Skeletal muscle satellite cell (primary cell): ENCODE measurements at regions not wholly inside any gene's neighbourhood (a gene's known extent, or its start where the extent isn't known, plus 50 kb on each side); places are given as distances from the start of the nearest gene placed in this dataset.

Source experiments
- H3K27me3 ChIP-seq: 2 replicates; pipeline ENCODE4 v1.7.0; 2013; ENCODE audit warnings: low read length; ENCODE audit not compliant: control insufficient read depth, insufficient read depth
- H3K36me3 ChIP-seq: 2 replicates; pipeline ENCODE4 v1.7.0; 2013; ENCODE audit warnings: mild to moderate bottlenecking, control low read depth, low read length; ENCODE audit not compliant: insufficient read depth
- H3K4me1 ChIP-seq: 2 replicates; pipeline ENCODE4 v1.7.0; 2013; ENCODE audit warnings: low read length; ENCODE audit not compliant: control insufficient read depth, insufficient read depth
- H3K4me2 ChIP-seq: 2 replicates; pipeline ENCODE4 v1.7.0; 2013; ENCODE audit warnings: mild to moderate bottlenecking, low read length
- H3K4me3 ChIP-seq: 2 replicates; pipeline ENCODE4 v1.7.0; 2013; ENCODE audit warnings: low read length
- H3K9ac ChIP-seq: 2 replicates; pipeline ENCODE4 v1.7.0; 2013; ENCODE audit warnings: mild to moderate bottlenecking, low read depth, low read length, moderate library complexity
- H3K9me3 ChIP-seq: replicated peaks from 2 replicates; pipeline ENCODE4 v1.7.0; 2013; ENCODE audit warnings: mild to moderate bottlenecking, control low read depth, low read length

GRCh38 chr10:36157486-36157885 lies 515.4 kb upstream of the FZD8 start:
- H3K9me3 ChIP-seq: no peaks in the 10 kb centered on the region
- H3K9ac ChIP-seq: no peak overlapping the region
- H3K4me3 ChIP-seq: no peak overlapping the region
- no peaks in the 10 kb centered on the region for H3K4me1 ChIP-seq
- H3K36me3 ChIP-seq: no peaks in the 10 kb centered on the region
- no peaks in the 10 kb centered on the region for H3K27me3 ChIP-seq
- H3K4me2 ChIP-seq: no peak overlapping the region

GRCh38 chr10:36148207-36148606 lies 506.1 kb upstream of the FZD8 start:
- Histone ChIP-seq H3K27me3 (no peaks in the 10 kb centered on the region), H3K36me3 (no peaks in the 10 kb centered on the region), H3K4me2 (no peak overlapping the region), H3K4me1 (no peaks in the 10 kb centered on the region), H3K9ac (no peak overlapping the region), H3K9me3 (no peaks in the 10 kb centered on the region), H3K4me3 (no peak overlapping the region)

- Histone ChIP-seq H3K9ac (no peak overlapping the region), H3K4me1 (no peaks in the 10 kb centered on the region), H3K4me2 (no peak overlapping the region), H3K4me3 (no peak overlapping the region), H3K36me3 (no peaks in the 10 kb centered on the region), H3K9me3 (no peaks in the 10 kb centered on the region), H3K27me3 (no peaks in the 10 kb centered on the region)
Observed at GRCh38 chr10:36147529-36147928, 505.4 kb upstream of the FZD8 start.

GRCh38 chr10:36141856-36142560 lies 499.9 kb upstream of the FZD8 start:
- no peaks in the 10 kb centered on the region for H3K4me1 ChIP-seq
- no peaks in the 10 kb centered on the region for H3K9me3 ChIP-seq
- no peak overlapping the region for H3K4me3 ChIP-seq
- no peak overlapping the region for H3K9ac ChIP-seq
- peaks cover 5% of the 10 kb centered on the region for H3K27me3 ChIP-seq
- no peaks in the 10 kb centered on the region for H3K36me3 ChIP-seq
- no peak overlapping the region for H3K4me2 ChIP-seq

- Histone ChIP-seq H3K4me3 (no peak overlapping the region), H3K27me3 (no peaks in the 10 kb centered on the region), H3K9me3 (no peaks in the 10 kb centered on the region), H3K9ac (no peak overlapping the region), H3K4me1 (no peaks in the 10 kb centered on the region), H3K4me2 (no peak overlapping the region), H3K36me3 (no peaks in the 10 kb centered on the region)
Observed at GRCh38 chr10:36129051-36129450, 487.0 kb upstream of the FZD8 start.

- no peaks in the 10 kb centered on the region for H3K4me1 ChIP-seq
- H3K4me2 ChIP-seq: no peak overlapping the region
- H3K9ac ChIP-seq: no peak overlapping the region
- no peaks in the 10 kb centered on the region for H3K36me3 ChIP-seq
- H3K27me3 ChIP-seq: no peaks in the 10 kb centered on the region
- H3K9me3 ChIP-seq: no peaks in the 10 kb centered on the region
- H3K4me3 ChIP-seq: no peak overlapping the region
Observed at GRCh38 chr10:36126076-36126475, 484.0 kb upstream of the FZD8 start.

- Histone ChIP-seq H3K9me3 (no peaks in the 10 kb centered on the region), H3K9ac (no peak overlapping the region), H3K36me3 (no peaks in the 10 kb centered on the region), H3K4me3 (no peak overlapping the region), H3K4me1 (no peaks in the 10 kb centered on the region), H3K27me3 (no peaks in the 10 kb centered on the region), H3K4me2 (no peak overlapping the region)
Observed at GRCh38 chr10:36119455-36119854, 477.4 kb upstream of the FZD8 start.

- H3K4me1 ChIP-seq: no peaks in the 10 kb centered on the region
- H3K27me3 ChIP-seq: no peaks in the 10 kb centered on the region
- no peak overlapping the region for H3K9ac ChIP-seq
- no peak overlapping the region for H3K4me2 ChIP-seq
- no peaks in the 10 kb centered on the region for H3K9me3 ChIP-seq
- H3K36me3 ChIP-seq: no peaks in the 10 kb centered on the region
- no peak overlapping the region for H3K4me3 ChIP-seq
Observed at GRCh38 chr10:36118314-36118713, 476.2 kb upstream of the FZD8 start.

- Histone ChIP-seq H3K27me3 (no peaks in the 10 kb centered on the region), H3K4me3 (no peak overlapping the region), H3K36me3 (no peaks in the 10 kb centered on the region), H3K9ac (no peak overlapping the region), H3K4me2 (no peak overlapping the region), H3K4me1 (no peaks in the 10 kb centered on the region), H3K9me3 (no peaks in the 10 kb centered on the region)
Observed at GRCh38 chr10:36117890-36118289, 475.8 kb upstream of the FZD8 start.

- H3K4me2 ChIP-seq: no peak overlapping the region
- H3K36me3 ChIP-seq: no peaks in the 10 kb centered on the region
- H3K9ac ChIP-seq: no peak overlapping the region
- H3K9me3 ChIP-seq: no peaks in the 10 kb centered on the region
- no peaks in the 10 kb centered on the region for H3K4me1 ChIP-seq
- no peaks in the 10 kb centered on the region for H3K27me3 ChIP-seq
- no peak overlapping the region for H3K4me3 ChIP-seq
Observed at GRCh38 chr10:36117231-36117630, 475.1 kb upstream of the FZD8 start.

GRCh38 chr10:36116731-36117130 lies 474.6 kb upstream of the FZD8 start:
- Histone ChIP-seq H3K9me3 (no peaks in the 10 kb centered on the region), H3K36me3 (no peaks in the 10 kb centered on the region), H3K4me3 (no peak overlapping the region), H3K4me1 (no peaks in the 10 kb centered on the region), H3K9ac (no peak overlapping the region), H3K4me2 (no peak overlapping the region), H3K27me3 (no peaks in the 10 kb centered on the region)

- H3K4me2 ChIP-seq: no peak overlapping the region
- H3K27me3 ChIP-seq: no peaks in the 10 kb centered on the region
- H3K4me3 ChIP-seq: no peak overlapping the region
Observed at GRCh38 chr10:36116040-36116439, 473.9 kb upstream of the FZD8 start.

More at GRCh38 chr10:36116040-36116439, 473.9 kb upstream of the FZD8 start:
- Histone ChIP-seq H3K9ac (no peak overlapping the region), H3K4me1 (no peaks in the 10 kb centered on the region), H3K36me3 (no peaks in the 10 kb centered on the region), H3K9me3 (no peaks in the 10 kb centered on the region)
